Right lobe of liver (tissue), 6 donors: ENCODE measurements at regions not wholly inside any gene's neighbourhood (a gene's known extent, or its start where the extent isn't known, plus 50 kb on each side); places are given as distances from the start of the nearest gene placed in this dataset.

Experiments
- ATAC-seq, 4 donors: fragments of 200-7000 bp; cut with Tn5 transposase; one replicate each; pipeline ENCODE4 v1.9.1; 2020; ENCODE audit warnings: mild to moderate bottlenecking in 4 of 4, moderate library complexity in 4 of 4
- DNase-seq, 3 donors: peaks; one replicate each; pipeline ENCODE4 v3.0.0-alpha.2; 2020
- H3K27ac ChIP-seq, 3 donors: fragments of 200-600 bp; one replicate each; pipeline ENCODE4 v1.8.0; 2022
- H3K27me3 ChIP-seq, 2 donors: fragments of 200-600 bp; one replicate each; pipeline ENCODE4 v1.8.0; 2022
- H3K36me3 ChIP-seq, 4 donors: fragments of 200-600 bp; sonication (generic) in 1 of 4; one replicate each; pipeline versions ENCODE4 v1.5.1 to v1.8.0; 2017 to 2022; ENCODE audit warnings: control low read depth in 1 of 4
- H3K4me1 ChIP-seq, 4 donors: fragments of 200-600 bp; sonication (generic) in 1 of 4; one replicate each; pipeline versions ENCODE4 v1.5.1 to v1.8.0; 2017 to 2022; ENCODE audit warnings: control low read depth in 1 of 4
- H3K4me3 ChIP-seq, 3 donors: fragments of 200-600 bp; one replicate each; pipeline ENCODE4 v1.8.0; 2022
- H3K9me3 ChIP-seq, 4 donors: fragments of 200-600 bp; sonication (generic) in 1 of 4; one replicate each; pipeline versions ENCODE4 v1.5.1 to v1.8.0; 2017 to 2022; ENCODE audit warnings: control low read depth in 1 of 4
- CTCF ChIP-seq, 4 donors: fragments of 200-600 bp in 3 of 4; fragments of 450-650 bp in 1 of 4; IDR thresholded peaks; one replicate each; pipeline versions ENCODE4 v1.5.1 to v1.8.0; 2016 to 2022; ENCODE audit warnings: antibody characterized with exemption in 4 of 4, mild to moderate bottlenecking in 2 of 4
- POLR2A ChIP-seq: fragments of 450-650 bp; IDR thresholded peaks from one replicate; pipeline ENCODE4 v1.6.1; 2017; ENCODE audit warnings: antibody characterized with exemption, mild to moderate bottlenecking
- WGBS: methylation state at CpG from one replicate; pipeline ENCODE4 v1.1.6; 2018; ENCODE audit warnings: low coverage, low lambda C conversion rate; ENCODE audit not compliant: insufficient coverage; ENCODE audit errors: missing lambda C conversion rate; 5-methylcytosine and 5-hydroxymethylcytosine counted together
- intact Hi-C, 2 donors: fragments of 100-400 bp; cut with DNase I; formaldehyde crosslinking; loops; one replicate each; pipeline versions ENCODE4 v1.11.2 to v1.14.1; 2022
- donor health status: DM: no; HTN: yes; CAD: no.
- donor health status: DM: no; HTN: no; CAD: no.
- donor health status: DM: no; HTN: no; CAD: no.
- donor health status: DM: no; HTN: yes; CAD: no.
- donor health status: DM: no; HTN: yes; CAD: no.

DNA sequence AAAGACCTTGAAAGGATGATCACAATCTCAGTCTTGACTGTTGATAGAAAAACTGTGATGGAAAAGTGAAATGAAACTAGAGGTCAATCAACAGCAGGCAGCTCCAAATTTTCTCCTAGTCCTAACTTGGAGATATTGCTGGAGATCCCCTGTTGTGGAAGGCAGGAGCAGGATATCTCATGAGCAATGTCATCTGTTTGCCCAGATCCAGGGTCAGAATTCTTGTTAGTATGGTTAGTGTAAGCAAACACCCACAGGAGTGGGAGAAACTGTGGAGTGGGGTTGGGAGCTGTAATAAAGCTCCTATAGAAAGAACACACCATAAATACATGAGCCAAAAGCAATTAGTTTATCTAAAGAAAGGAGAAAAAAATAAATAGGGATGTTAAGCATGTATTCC, 169.0 kb downstream of the AKR1D1 start:
- Histone ChIP-seq H3K4me1 (peaks cover 0 to 38% (median 10%) of the 10 kb centered on the region in 4 donors), H3K27ac (peak overlapping the region; percentile 49 to 70 (median 69)), H3K9me3 (peaks cover 0 to 3% (median 0%) of the 10 kb centered on the region in 4 donors), H3K36me3 (no peaks in the 10 kb centered on the region), H3K27me3 (no peaks in the 10 kb centered on the region), H3K4me3 (no peak overlapping the region)
- peak; percentile 21 to 68 (median 50) for ATAC-seq
- no peak for DNase-seq
- TF ChIP-seq CTCF (IDR thresholded peaks at IDR 0.05) (no peak), POLR2A (no peak)
- intact Hi-C loops = no loop called here

- peak overlapping the region; percentile 49 to 70 (median 69) for H3K27ac ChIP-seq
- H3K36me3 ChIP-seq = no peaks in the 10 kb centered on the region
- DNase-seq (peak in 1 of 3 donors; percentile 58), ATAC-seq (peak; percentile 73 to 91 (median 86))
- intact Hi-C loops = no loop called here
- WGBS = 11% methylated on average over 1 of the region's 1 CpG
- H3K9me3 ChIP-seq = peaks cover 0 to 3% (median 0%) of the 10 kb centered on the region in 4 donors
- no peak for TF ChIP-seq POLR2A
- peak in 1 of 4 donors; percentile 2 for TF ChIP-seq CTCF (IDR thresholded peaks at IDR 0.05)
- no peaks in the 10 kb centered on the region for H3K27me3 ChIP-seq
- no peak overlapping the region for H3K4me3 ChIP-seq
- H3K4me1 ChIP-seq = peaks cover 0 to 38% (median 10%) of the 10 kb centered on the region in 4 donors
Observed at GRCh38 chr7:138245682-138246081, 169.4 kb downstream of the AKR1D1 start.

GRCh38 chr7:138246428-138246827, 170.2 kb downstream of the AKR1D1 start:
- intact Hi-C loops = no loop called here
- no peak for ATAC-seq
- peak overlapping the region in 2 of 3 donors; percentile 23 to 62 for H3K27ac ChIP-seq
- H3K4me1 ChIP-seq = peaks cover 0 to 38% (median 10%) of the 10 kb centered on the region in 4 donors
- peaks cover 0 to 3% (median 0%) of the 10 kb centered on the region in 4 donors for H3K9me3 ChIP-seq
- WGBS = 88% methylated on average over 5 of the region's 5 CpGs
- DNase-seq = no peak
- H3K36me3 ChIP-seq = no peaks in the 10 kb centered on the region
- no peak for TF ChIP-seq POLR2A
- no peak overlapping the region for H3K4me3 ChIP-seq
- H3K27me3 ChIP-seq = no peaks in the 10 kb centered on the region

- H3K4me3 ChIP-seq = no peak overlapping the region
- H3K27me3 ChIP-seq = no peaks in the 10 kb centered on the region
- 100% methylated on average over 1 of the region's 1 CpG for WGBS
- TF ChIP-seq POLR2A (no peak), CTCF (IDR thresholded peaks at IDR 0.05) (no peak)
- intact Hi-C loops = no loop called here
- peaks cover 0 to 38% (median 10%) of the 10 kb centered on the region in 4 donors for H3K4me1 ChIP-seq
- no peaks in the 10 kb centered on the region for H3K36me3 ChIP-seq
- ATAC-seq (no peak), DNase-seq (no peak)
- H3K9me3 ChIP-seq = peaks cover 0 to 3% (median 0%) of the 10 kb centered on the region in 4 donors
- no peak overlapping the region for H3K27ac ChIP-seq
Observed at GRCh38 chr7:138247081-138247480, 170.8 kb downstream of the AKR1D1 start.

DNA sequence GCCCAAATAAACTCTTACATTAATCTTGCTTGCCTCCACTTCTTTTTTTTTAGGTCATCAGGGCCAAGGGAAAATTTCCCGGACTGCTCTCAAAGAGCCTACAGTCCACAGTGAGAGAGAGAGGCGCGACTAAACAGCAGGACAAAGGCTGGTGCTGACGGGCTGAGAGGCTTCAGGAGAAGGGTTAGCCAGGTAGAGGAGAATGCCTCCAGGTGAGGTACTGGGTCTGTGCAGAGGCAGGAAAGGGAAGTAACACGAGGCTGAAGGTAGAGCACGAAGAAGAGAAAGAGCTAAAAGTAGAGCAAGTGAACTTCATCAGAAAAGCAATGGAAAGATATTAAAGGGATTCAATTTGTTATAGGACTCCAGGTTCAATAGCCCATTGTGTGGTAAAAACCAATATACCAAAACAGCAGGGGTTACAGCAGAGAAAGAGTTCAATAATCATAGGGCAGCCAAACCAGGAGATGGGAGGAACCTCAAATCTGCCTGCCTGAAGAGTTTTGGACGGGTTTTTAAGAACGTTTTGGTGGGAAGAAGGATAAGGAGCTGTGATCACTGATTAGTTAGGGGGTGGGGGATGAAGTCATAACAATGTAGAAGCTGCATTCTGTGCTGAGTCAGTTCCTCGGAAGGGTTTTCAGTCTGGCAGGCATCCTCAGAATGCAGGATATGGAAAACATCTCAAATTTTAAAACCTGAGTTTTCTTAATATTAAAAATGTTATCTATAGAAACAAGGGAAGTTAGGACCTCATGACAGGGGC, 171.5 kb downstream of the AKR1D1 start:
- DNase-seq (no peak), ATAC-seq (no peak)
- Histone ChIP-seq H3K27ac (no peak overlapping the region), H3K4me1 (peaks cover 0 to 35% (median 10%) of the 10 kb centered on the region in 4 donors), H3K27me3 (no peaks in the 10 kb centered on the region), H3K9me3 (peaks cover 0 to 3% (median 0%) of the 10 kb centered on the region in 4 donors), H3K4me3 (no peak overlapping the region), H3K36me3 (no peaks in the 10 kb centered on the region)
- intact Hi-C loops = no loop called here
- 60% methylated on average over 9 of the region's 9 CpGs for WGBS
- no peak for TF ChIP-seq CTCF (IDR thresholded peaks at IDR 0.05)
- no peak for TF ChIP-seq POLR2A
